CD14-positive monocyte (primary cell): ENCODE measurements at regions not wholly inside any gene's neighbourhood (a gene's known extent, or its start where the extent isn't known, plus 50 kb on each side); places are given as distances from the start of the nearest gene placed in this dataset.

Source experiments
- DNase-seq, 3 donors: peaks; one replicate each; pipeline ENCODE4 v3.0.0-alpha.2; 2011 to 2022
- H2AFZ ChIP-seq: 2 replicates; pipeline ENCODE4 v1.6.0; 2012; ENCODE audit warnings: mild to moderate bottlenecking, low read depth, low read length, inconsistent platforms; ENCODE audit not compliant: insufficient read depth, poor library complexity, severe bottlenecking
- H3K27ac ChIP-seq, 2 donors: 1 replicate in 1 of 2; 2 replicates in 1 of 2; pipeline ENCODE4 v1.5.1; 2012 to 2013; ENCODE audit warnings: low read length in 2 of 2, control low read depth in 1 of 2, inconsistent platforms in 1 of 2, low read depth in 1 of 2, mild to moderate bottlenecking in 1 of 2
- H3K27me3 ChIP-seq, 2 donors: one replicate each; pipeline versions ENCODE4 v1.6.0 to v1.6.1; 2011 to 2013; ENCODE audit warnings: low read length in 2 of 2; ENCODE audit not compliant: control insufficient read depth in 2 of 2, insufficient read depth in 2 of 2
- H3K36me3 ChIP-seq, 2 donors: replicated peaks in 1 of 2; 1 replicate in 1 of 2; 2 replicates in 1 of 2; pipeline versions ENCODE4 v1.5.1 to v1.6.1; 2012 to 2013; ENCODE audit warnings: low read length in 2 of 2, control low read depth in 1 of 2, inconsistent platforms in 1 of 2, mild to moderate bottlenecking in 1 of 2; ENCODE audit not compliant: insufficient read depth in 2 of 2, control insufficient read depth in 1 of 2
- H3K4me1 ChIP-seq, 2 donors: 1 replicate in 1 of 2; 2 replicates in 1 of 2; pipeline versions ENCODE4 v1.5.1 to v1.6.1; 2012 to 2013; ENCODE audit warnings: low read length in 2 of 2, control low read depth in 1 of 2, inconsistent platforms in 1 of 2, mild to moderate bottlenecking in 1 of 2, moderate library complexity in 1 of 2; ENCODE audit not compliant: insufficient read depth in 2 of 2, control insufficient read depth in 1 of 2
- H3K4me2 ChIP-seq: replicated peaks from 2 replicates; pipeline ENCODE3; 2012; ENCODE audit warnings: low read length, moderate library complexity, mild to moderate bottlenecking; ENCODE audit not compliant: poor library complexity, severe bottlenecking; ENCODE audit errors: extremely low read depth
- H3K4me3 ChIP-seq, 3 experiments: fragments of 200-600 bp in 1 of 3; sonication (generic) in 1 of 3; replicated peaks in 1 of 3; 1 replicate in 2 of 3; 2 replicates in 1 of 3; pipeline ENCODE4 v1.5.1; 2011 to 2013; ENCODE audit warnings: low read length in 3 of 3, mild to moderate bottlenecking in 3 of 3, control low read depth in 2 of 3, low read depth in 2 of 3, inconsistent platforms in 1 of 3, moderate library complexity in 1 of 3
- H3K79me2 ChIP-seq: 2 replicates; pipeline ENCODE4 v1.6.0; 2012; ENCODE audit warnings: mild to moderate bottlenecking, control low read depth, inconsistent platforms, low read length, moderate library complexity; ENCODE audit not compliant: insufficient read depth
- H3K9ac ChIP-seq: 2 replicates; pipeline ENCODE4 v1.6.0; 2017; ENCODE audit warnings: low read length, mild to moderate bottlenecking; ENCODE audit not compliant: insufficient read depth, poor library complexity, severe bottlenecking
- H3K9me3 ChIP-seq, 2 donors: replicated peaks in 1 of 2; 1 replicate in 1 of 2; 2 replicates in 1 of 2; pipeline versions ENCODE4 v1.5.1 to v1.6.1; 2012 to 2013; ENCODE audit warnings: low read length in 2 of 2, control low read depth in 1 of 2; ENCODE audit not compliant: control insufficient read depth in 1 of 2, insufficient read depth in 1 of 2
- H4K20me1 ChIP-seq: 2 replicates; pipeline ENCODE4 v1.6.0; 2012; ENCODE audit warnings: mild to moderate bottlenecking, low read length, control low read depth, moderate library complexity; ENCODE audit not compliant: insufficient read depth
- H3K27ac Mint-ChIP-seq, 7 donors: one replicate each; pipeline ENCODE4 v1.8.0; 2020; ENCODE audit warnings: mild to moderate bottlenecking in 7 of 7, mixed read lengths in 7 of 7, moderate library complexity in 6 of 7, inconsistent platforms in 2 of 7
- H3K27me3 Mint-ChIP-seq, 3 donors: one replicate each; pipeline ENCODE4 v1.8.0; 2021 to 2022; ENCODE audit warnings: low read depth in 3 of 3, mild to moderate bottlenecking in 3 of 3, mixed read lengths in 3 of 3, moderate library complexity in 3 of 3, inconsistent platforms in 1 of 3
- H3K36me3 Mint-ChIP-seq, 2 donors: one replicate each; pipeline ENCODE4 v1.8.0; 2020; ENCODE audit warnings: mixed read lengths in 2 of 2, inconsistent platforms in 1 of 2, mild to moderate bottlenecking in 1 of 2
- H3K4me1 Mint-ChIP-seq: one replicate; pipeline ENCODE4 v1.8.0; 2020; ENCODE audit warnings: mild to moderate bottlenecking, mixed read lengths
- H3K4me3 Mint-ChIP-seq, 2 donors: one replicate each; pipeline ENCODE4 v1.8.0; 2020; ENCODE audit warnings: mild to moderate bottlenecking in 2 of 2, mixed read lengths in 2 of 2, moderate library complexity in 1 of 2
- H3K9me3 Mint-ChIP-seq, 7 donors: one replicate each; pipeline ENCODE4 v1.8.0; 2020 to 2022; ENCODE audit warnings: mixed read lengths in 7 of 7, mild to moderate bottlenecking in 6 of 7, moderate library complexity in 6 of 7, inconsistent platforms in 2 of 7
- CTCF ChIP-seq: fragments of 200-600 bp; IDR thresholded peaks from one replicate; pipeline ENCODE4 v1.8.0; 2022; ENCODE audit warnings: antibody characterized with exemption, mild to moderate bottlenecking
- WGBS: methylation state at CpG from one replicate; pipeline ENCODE4 v1.1.5; 2013; ENCODE audit warnings: missing lambda C conversion rate; ENCODE audit not compliant: insufficient coverage; 5-methylcytosine and 5-hydroxymethylcytosine counted together
- intact Hi-C, 2 donors: fragments of 100-400 bp; cut with micrococcal nuclease; formaldehyde crosslinking; loops; one replicate each; pipeline versions ENCODE4 v1.15.0 to v1.15.1; 2023

- Mint-ChIP-seq H3K27ac (no peak overlapping the region), H3K27me3 (peaks cover 0 to under 1% (median 0%) of the 10 kb centered on the region in 3 donors), H3K4me3 (no peak overlapping the region), H3K9me3 (no peaks in the 10 kb centered on the region), H3K36me3 (no peaks in the 10 kb centered on the region), H3K4me1 (peaks cover 51% of the 10 kb centered on the region)
- Histone ChIP-seq H3K4me2 (no peak overlapping the region), H2AFZ (no peak overlapping the region), H3K4me1 (peaks cover 34 to 46% of the 10 kb centered on the region in 2 donors), H3K79me2 (no peaks in the 10 kb centered on the region), H3K36me3 (no peaks in the 10 kb centered on the region), H3K4me3 (no peak overlapping the region), H4K20me1 (no peaks in the 10 kb centered on the region), H3K27me3 (no peaks in the 10 kb centered on the region), H3K27ac (no peak overlapping the region), H3K9me3 (no peaks in the 10 kb centered on the region), H3K9ac (no peak overlapping the region)
- intact Hi-C loops, result loop anchor here in 1 of 2 donors (10.0 kb wide), 2 partner anchors 60 to 570 kb away; no protein-coding TSS in a partner anchor
- TF ChIP-seq CTCF, result no peak
- DNase-seq, result no peak
- WGBS, result 80% methylated on average over 1 of the region's 4 CpGs
These were observed 157.2 kb upstream of the TBL1XR1 start for GRCh38 chr3:177354466-177354865.

- Histone ChIP-seq H3K4me2 (no peak overlapping the region), H3K9me3 (no peaks in the 10 kb centered on the region), H3K27me3 (no peaks in the 10 kb centered on the region), H3K36me3 (no peaks in the 10 kb centered on the region), H2AFZ (no peak overlapping the region), H3K9ac (no peak overlapping the region), H4K20me1 (no peaks in the 10 kb centered on the region), H3K27ac (no peak overlapping the region), H3K4me1 (peaks cover 49 to 63% of the 10 kb centered on the region in 2 donors), H3K4me3 (no peak overlapping the region), H3K79me2 (no peaks in the 10 kb centered on the region)
- Mint-ChIP-seq H3K36me3 (no peaks in the 10 kb centered on the region), H3K27me3 (peaks cover 0 to 4% (median 0%) of the 10 kb centered on the region in 3 donors), H3K4me3 (no peak overlapping the region), H3K27ac (peak overlapping the region in 1 of 7 donors; percentile 19), H3K4me1 (peaks cover 62% of the 10 kb centered on the region), H3K9me3 (no peaks in the 10 kb centered on the region)
- no peak for TF ChIP-seq CTCF
- WGBS, result 100% methylated on average over 1 of the region's 3 CpGs
- intact Hi-C loops, result loop anchor here in 1 of 2 donors (5.0 to 10.0 kb wide), 3 partner anchors 61 to 569 kb away; no protein-coding TSS in a partner anchor
- DNase-seq, result no peak
These were observed 158.8 kb upstream of the TBL1XR1 start for GRCh38 chr3:177356113-177356512.
